ENCODE measurements at regions not wholly inside any gene's neighbourhood (a gene's known extent, or its start where the extent isn't known, plus 50 kb on each side); places are given as distances from the start of the nearest gene placed in this dataset.

- Histone ChIP-seq H2AFZ (ENCODE audit: low read length) (no peak overlapping the region), H3K27ac (ENCODE audit: low read depth, low read length) (no peak overlapping the region), H3K79me2 (ENCODE audit: insufficient read depth, low read length) (no peaks in the 10 kb centered on the region), H4K20me1 (ENCODE audit: insufficient read depth, low read length) (no peaks in the 10 kb centered on the region), H3K4me1 (ENCODE audit: insufficient read depth, low read length) (no peaks in the 10 kb centered on the region), H3K4me3 (ENCODE audit: insufficient read depth, low read length) (no peak overlapping the region), H3K36me3 (ENCODE audit: insufficient read depth, low read length) (no peaks in the 10 kb centered on the region), H3K4me2 (ENCODE audit: insufficient read depth, low read length) (no peak overlapping the region), H3K9me3 (ENCODE audit: low read depth, low read length) (no peaks in the 10 kb centered on the region), H3K27me3 (ENCODE audit: insufficient read depth, low read length) (no peaks in the 10 kb centered on the region)
- no peak for DNase-seq (ENCODE audit: insufficient read length, low spot score, missing footprints)
- TF ChIP-seq CTCF (IDR thresholded peaks at IDR 0.05; ENCODE audit: extremely low read depth, low read depth, low read length): no peak
These were observed 1022.7 kb upstream of the CITED2 start for GRCh38 chr6:140397106-140397505.

DNA sequence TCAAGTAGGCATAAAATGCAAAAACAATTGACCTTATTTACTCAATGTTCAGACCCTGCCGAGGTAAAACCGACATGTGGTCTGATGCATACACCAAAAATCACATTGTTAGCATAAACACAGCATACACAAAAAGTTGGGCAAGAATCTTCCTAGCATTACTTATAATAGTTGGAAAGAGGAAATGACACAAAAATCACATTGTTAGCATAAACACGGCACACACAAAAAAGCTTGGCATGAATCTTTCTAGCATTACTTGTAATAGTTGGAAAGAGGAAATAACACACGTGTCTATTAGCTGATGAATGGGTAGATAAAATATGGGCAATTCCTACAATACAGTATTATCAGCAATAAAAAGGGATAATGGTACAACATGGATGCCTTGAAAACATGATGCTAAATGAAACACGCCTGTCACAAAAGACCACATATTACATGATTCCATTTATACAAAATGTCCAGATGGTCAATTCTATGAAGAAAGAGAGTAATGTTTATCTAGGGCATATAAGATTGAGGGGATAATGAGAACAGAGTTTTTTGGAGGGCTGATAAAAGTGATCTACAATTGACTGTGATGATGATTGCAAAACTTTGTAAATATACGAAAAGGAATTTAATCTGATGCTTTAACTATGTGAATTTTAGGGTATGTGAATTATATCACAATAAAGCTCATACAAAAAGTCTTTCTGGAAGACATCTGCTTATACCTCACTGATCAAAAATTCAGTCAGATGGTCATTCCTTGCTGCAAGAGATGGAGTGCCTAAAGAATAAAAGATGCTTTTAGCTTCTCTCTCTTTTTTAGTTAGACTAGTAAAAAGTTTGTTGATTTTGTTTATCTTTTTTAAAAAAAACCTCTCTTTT, 1019.5 kb upstream of the CITED2 start:
- DNase-seq (ENCODE audit: insufficient read length, low spot score, missing footprints): no peak
- H4K20me1 ChIP-seq (ENCODE audit: insufficient read depth, low read length): no peaks in the 10 kb centered on the region
- H3K79me2 ChIP-seq (ENCODE audit: insufficient read depth, low read length): no peaks in the 10 kb centered on the region
- no peaks in the 10 kb centered on the region for H3K27me3 ChIP-seq (ENCODE audit: insufficient read depth, low read length)
- no peaks in the 10 kb centered on the region for H3K4me1 ChIP-seq (ENCODE audit: insufficient read depth, low read length)
- no peak overlapping the region for H3K27ac ChIP-seq (ENCODE audit: low read depth, low read length)
- H3K9me3 ChIP-seq (ENCODE audit: low read depth, low read length): no peaks in the 10 kb centered on the region
- H3K36me3 ChIP-seq (ENCODE audit: insufficient read depth, low read length): no peaks in the 10 kb centered on the region
- no peak overlapping the region for H3K4me3 ChIP-seq (ENCODE audit: insufficient read depth, low read length)
- H3K4me2 ChIP-seq (ENCODE audit: insufficient read depth, low read length): no peak overlapping the region
- no peak for TF ChIP-seq CTCF (IDR thresholded peaks at IDR 0.05; ENCODE audit: extremely low read depth, low read depth, low read length)
- H2AFZ ChIP-seq (ENCODE audit: low read length): peak overlapping the region; percentile 44

DNA sequence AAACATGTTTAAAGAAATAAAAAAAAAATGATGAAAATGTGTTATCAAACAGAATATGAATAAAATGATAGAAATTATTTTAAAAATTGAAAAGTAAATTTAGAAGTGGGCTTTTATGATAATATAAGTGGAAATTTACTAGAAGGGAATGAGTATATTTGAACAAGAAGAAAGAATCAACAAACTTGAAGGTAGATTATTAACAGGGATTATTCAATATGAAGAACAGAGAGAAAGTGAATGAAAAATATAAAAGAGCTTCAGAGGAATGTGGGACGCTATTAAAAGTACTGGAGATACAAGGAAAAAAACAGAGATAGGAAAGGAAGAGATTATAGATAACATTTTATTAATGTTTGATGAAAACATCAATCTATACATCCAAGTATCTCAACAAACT, 1014.4 kb upstream of the CITED2 start:
- no peaks in the 10 kb centered on the region for H4K20me1 ChIP-seq (ENCODE audit: insufficient read depth, low read length)
- H3K4me2 ChIP-seq (ENCODE audit: insufficient read depth, low read length): no peak overlapping the region
- no peak overlapping the region for H3K4me3 ChIP-seq (ENCODE audit: insufficient read depth, low read length)
- no peak overlapping the region for H3K27ac ChIP-seq (ENCODE audit: low read depth, low read length)
- H3K79me2 ChIP-seq (ENCODE audit: insufficient read depth, low read length): no peaks in the 10 kb centered on the region
- peaks cover 2% of the 10 kb centered on the region for H3K9me3 ChIP-seq (ENCODE audit: low read depth, low read length)
- H3K4me1 ChIP-seq (ENCODE audit: insufficient read depth, low read length): no peaks in the 10 kb centered on the region
- DNase-seq (ENCODE audit: insufficient read length, low spot score, missing footprints): no peak
- no peaks in the 10 kb centered on the region for H3K36me3 ChIP-seq (ENCODE audit: insufficient read depth, low read length)
- H3K27me3 ChIP-seq (ENCODE audit: insufficient read depth, low read length): no peaks in the 10 kb centered on the region
- TF ChIP-seq CTCF (IDR thresholded peaks at IDR 0.05; ENCODE audit: extremely low read depth, low read depth, low read length): no peak
- H2AFZ ChIP-seq (ENCODE audit: low read length): no peak overlapping the region

- H3K9me3 ChIP-seq (ENCODE audit: low read depth, low read length): peaks cover 2% of the 10 kb centered on the region
- no peaks in the 10 kb centered on the region for H3K4me1 ChIP-seq (ENCODE audit: insufficient read depth, low read length)
- no peak overlapping the region for H3K27ac ChIP-seq (ENCODE audit: low read depth, low read length)
- no peaks in the 10 kb centered on the region for H3K27me3 ChIP-seq (ENCODE audit: insufficient read depth, low read length)
- no peaks in the 10 kb centered on the region for H3K36me3 ChIP-seq (ENCODE audit: insufficient read depth, low read length)
- DNase-seq (ENCODE audit: insufficient read length, low spot score, missing footprints): no peak
- H2AFZ ChIP-seq (ENCODE audit: low read length): no peak overlapping the region
- no peak overlapping the region for H3K4me3 ChIP-seq (ENCODE audit: insufficient read depth, low read length)
- H4K20me1 ChIP-seq (ENCODE audit: insufficient read depth, low read length): no peaks in the 10 kb centered on the region
- no peak overlapping the region for H3K4me2 ChIP-seq (ENCODE audit: insufficient read depth, low read length)
- H3K79me2 ChIP-seq (ENCODE audit: insufficient read depth, low read length): no peaks in the 10 kb centered on the region
- TF ChIP-seq CTCF (IDR thresholded peaks at IDR 0.05; ENCODE audit: extremely low read depth, low read depth, low read length): no peak
These were observed 1013.8 kb upstream of the CITED2 start for GRCh38 chr6:140388192-140388802.
